Lower leg skin (tissue), 3 donors: ENCODE measurements at regions not wholly inside any gene's neighbourhood (a gene's known extent, or its start where the extent isn't known, plus 50 kb on each side); places are given as distances from the start of the nearest gene placed in this dataset.

Experiments used
- POLR2A ChIP-seq, 2 donors: fragments of 450-650 bp; IDR thresholded peaks; one replicate each; pipeline ENCODE4 v1.6.1; 2016 to 2017; ENCODE audit warnings: antibody characterized with exemption in 2 of 2, mild to moderate bottlenecking in 1 of 2, moderate library complexity in 1 of 2
- TF ChIP-seq, protein P1 (sequence below), 3 donors: fragments of 450-650 bp; IDR thresholded peaks; one replicate each; pipeline ENCODE4 v1.5.1; 2016; ENCODE audit warnings: antibody characterized with exemption in 3 of 3, mild to moderate bottlenecking in 3 of 3, moderate library complexity in 2 of 3

DNA sequence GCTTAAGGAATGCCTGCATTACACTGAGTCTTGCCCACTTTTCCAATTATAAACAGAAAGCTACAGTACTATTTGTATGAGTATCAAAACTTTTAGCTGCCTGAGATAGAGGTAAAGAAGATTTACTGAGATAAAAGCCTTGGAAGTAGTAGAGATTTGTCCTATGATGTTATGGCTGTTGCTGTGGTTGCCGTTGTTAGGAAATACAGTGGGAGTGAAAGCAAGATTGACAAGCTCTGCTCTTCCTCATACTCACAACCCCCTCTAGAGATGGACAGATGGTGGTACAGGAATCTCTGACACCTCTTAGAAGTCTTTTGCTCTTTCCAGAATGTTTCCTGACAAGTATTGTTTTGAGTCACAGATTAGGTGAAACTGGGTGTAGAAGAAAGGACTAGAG lies 242.5 kb downstream of the RPIA start:
- no peak for TF ChIP-seq POLR2A (IDR thresholded peaks at IDR 0.05)
- TF ChIP-seq, protein P1, sequence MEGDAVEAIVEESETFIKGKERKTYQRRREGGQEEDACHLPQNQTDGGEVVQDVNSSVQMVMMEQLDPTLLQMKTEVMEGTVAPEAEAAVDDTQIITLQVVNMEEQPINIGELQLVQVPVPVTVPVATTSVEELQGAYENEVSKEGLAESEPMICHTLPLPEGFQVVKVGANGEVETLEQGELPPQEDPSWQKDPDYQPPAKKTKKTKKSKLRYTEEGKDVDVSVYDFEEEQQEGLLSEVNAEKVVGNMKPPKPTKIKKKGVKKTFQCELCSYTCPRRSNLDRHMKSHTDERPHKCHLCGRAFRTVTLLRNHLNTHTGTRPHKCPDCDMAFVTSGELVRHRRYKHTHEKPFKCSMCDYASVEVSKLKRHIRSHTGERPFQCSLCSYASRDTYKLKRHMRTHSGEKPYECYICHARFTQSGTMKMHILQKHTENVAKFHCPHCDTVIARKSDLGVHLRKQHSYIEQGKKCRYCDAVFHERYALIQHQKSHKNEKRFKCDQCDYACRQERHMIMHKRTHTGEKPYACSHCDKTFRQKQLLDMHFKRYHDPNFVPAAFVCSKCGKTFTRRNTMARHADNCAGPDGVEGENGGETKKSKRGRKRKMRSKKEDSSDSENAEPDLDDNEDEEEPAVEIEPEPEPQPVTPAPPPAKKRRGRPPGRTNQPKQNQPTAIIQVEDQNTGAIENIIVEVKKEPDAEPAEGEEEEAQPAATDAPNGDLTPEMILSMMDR (IDR thresholded peaks at IDR 0.05): no peak
